GM20431 (cell line): ENCODE measurements at regions not wholly inside any gene's neighbourhood (a gene's known extent, or its start where the extent isn't known, plus 50 kb on each side); places are given as distances from the start of the nearest gene placed in this dataset.
"Not testable (repeated sequence)": the region's sequence is repeated elsewhere in the genome, so short reads cannot be mapped to it uniquely, and the experiment has no call there.

Experiments used
- in situ Hi-C: fragments of 300-500 bp; cut with MseI, MboI; formaldehyde crosslinking; loops from one replicate; pipeline ENCODE4 v1.15.0; 2020; ENCODE audit warnings: low sequenced_read_pairs; ENCODE audit not compliant: unreplicated experiment

GRCh38 chr1:30519201-30519763, 204.1 kb downstream of the MATN1 start:
- in situ Hi-C loops: no loop called here

- in situ Hi-C loops: no loop called here
These were observed 204.7 kb downstream of the MATN1 start for GRCh38 chr1:30518696-30519095.

- in situ Hi-C loops: no loop called here
These were observed 205.2 kb downstream of the MATN1 start for GRCh38 chr1:30518186-30518585.

GRCh38 chr1:30517666-30518065, 205.7 kb downstream of the MATN1 start:
- in situ Hi-C loops: not testable (repeated sequence)

- in situ Hi-C loops: not testable (repeated sequence)
These were observed 206.1 kb downstream of the MATN1 start for GRCh38 chr1:30517241-30517640.

- in situ Hi-C loops: no loop called here
These were observed 206.9 kb downstream of the MATN1 start for GRCh38 chr1:30516485-30516858.

GRCh38 chr1:30515755-30516484, 207.5 kb downstream of the MATN1 start:
- in situ Hi-C loops: no loop called here

GRCh38 chr1:30514945-30515344, 208.4 kb downstream of the MATN1 start:
- in situ Hi-C loops: no loop called here

GRCh38 chr1:30514137-30514654, 209.2 kb downstream of the MATN1 start:
- in situ Hi-C loops: no loop called here

- in situ Hi-C loops: no loop called here
These were observed 209.8 kb downstream of the MATN1 start for GRCh38 chr1:30513396-30514136.

- in situ Hi-C loops: no loop called here
These were observed 210.5 kb downstream of the MATN1 start for GRCh38 chr1:30512914-30513265.

- in situ Hi-C loops: no loop called here
These were observed 211.1 kb downstream of the MATN1 start for GRCh38 chr1:30511991-30512913.

- in situ Hi-C loops: no loop called here
These were observed 211.8 kb downstream of the MATN1 start for GRCh38 chr1:30511563-30511962.

GRCh38 chr1:30511106-30511505, 212.3 kb downstream of the MATN1 start:
- in situ Hi-C loops: no loop called here

- in situ Hi-C loops: no loop called here
These were observed 213.7 kb downstream of the MATN1 start for GRCh38 chr1:30509670-30510069.

- in situ Hi-C loops: no loop called here
These were observed 214.8 kb downstream of the MATN1 start for GRCh38 chr1:30508611-30509010.

- in situ Hi-C loops: no loop called here
These were observed 215.3 kb downstream of the MATN1 start for GRCh38 chr1:30508175-30508448.

GRCh38 chr1:30507401-30508174, 215.8 kb downstream of the MATN1 start:
- in situ Hi-C loops: no loop called here

GRCh38 chr1:30507016-30507312, 216.4 kb downstream of the MATN1 start:
- in situ Hi-C loops: no loop called here
